ENCODE measurements at regions not wholly inside any gene's neighbourhood (a gene's known extent, or its start where the extent isn't known, plus 50 kb on each side); places are given as distances from the start of the nearest gene placed in this dataset.

DNA sequence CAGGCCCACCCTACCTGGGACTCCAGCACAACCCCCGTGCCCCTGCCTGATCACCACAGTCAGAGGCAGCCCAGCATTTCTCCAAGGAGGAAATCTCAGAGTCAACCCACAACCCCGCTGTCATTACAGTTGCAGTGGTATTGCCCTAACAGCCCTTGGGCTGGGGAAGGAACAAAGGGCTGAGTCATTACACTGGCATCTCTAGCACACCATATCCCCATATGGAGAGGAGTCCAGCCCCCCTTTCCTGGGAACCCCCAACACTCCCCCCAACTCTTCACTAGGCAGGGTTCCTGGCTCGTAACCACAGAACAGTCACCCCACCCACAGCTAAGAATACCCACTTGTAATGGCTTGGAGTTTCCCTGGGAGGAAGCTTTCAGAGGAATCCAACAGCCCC, 149.4 kb upstream of the OGFRL1 start:
- no peak for DNase-seq
- H3K9me3 ChIP-seq: no peaks in the 10 kb centered on the region
- no peaks in the 10 kb centered on the region for H3K27me3 ChIP-seq

DNA sequence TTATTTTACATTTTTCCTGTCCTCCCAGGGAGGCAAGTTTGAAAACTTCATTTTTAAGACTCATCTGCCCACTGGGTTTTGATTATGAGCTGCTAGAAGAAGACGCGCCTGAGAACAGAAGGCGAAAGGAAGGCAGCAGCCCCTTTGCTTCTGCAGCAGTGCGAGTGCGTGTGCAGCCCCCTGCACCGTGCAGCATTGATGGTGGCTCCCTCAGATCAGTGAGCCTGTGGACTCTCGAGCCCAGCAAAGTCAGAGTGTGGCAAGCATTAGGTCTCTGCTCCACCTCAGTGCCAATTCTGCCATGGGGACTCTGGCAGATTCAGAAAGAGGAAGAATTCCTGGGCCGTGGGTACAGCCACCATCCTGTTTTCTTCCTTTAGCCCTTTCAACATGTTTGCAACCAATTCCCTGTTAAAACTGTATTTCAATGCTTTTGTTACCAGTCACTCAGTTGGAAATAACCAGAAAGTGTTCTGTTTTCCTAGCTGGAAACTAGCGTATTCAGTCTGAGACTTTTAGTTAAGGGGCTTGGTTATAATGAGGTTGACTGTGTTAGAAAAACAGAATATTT, 134.8 kb upstream of the OGFRL1 start:
- Histone ChIP-seq H3K4me3 (no peak overlapping the region), H3K36me3 (no peaks in the 10 kb centered on the region), H3K27me3 (no peaks in the 10 kb centered on the region), H3K9me3 (no peaks in the 10 kb centered on the region)
- DNase-seq: no peak

More for the DNA sequence above, 149.4 kb upstream of the OGFRL1 start:
- H3K36me3 ChIP-seq: no peaks in the 10 kb centered on the region
- H3K4me3 ChIP-seq: no peak overlapping the region

DNA sequence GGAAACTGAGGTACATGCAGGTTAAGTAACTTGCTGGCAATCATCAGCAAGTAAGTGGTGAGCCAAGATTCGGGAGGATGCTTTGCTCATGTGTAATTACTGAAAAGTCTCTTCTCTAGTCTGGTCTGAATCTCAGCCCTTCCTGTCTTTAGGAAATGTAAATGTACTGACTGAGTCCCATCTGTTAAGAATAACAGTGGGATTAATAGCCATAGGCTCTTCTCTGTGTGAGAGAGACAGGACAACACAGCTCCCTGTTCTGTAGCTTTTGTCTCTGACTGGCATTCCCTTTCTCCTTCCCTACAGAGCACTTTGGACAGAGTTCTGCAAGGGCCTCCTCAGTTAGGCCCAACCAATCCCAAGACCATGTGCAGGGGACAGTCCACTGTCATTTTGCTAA, 131.3 kb upstream of the OGFRL1 start:
- no peaks in the 10 kb centered on the region for H3K27me3 ChIP-seq
- H3K9me3 ChIP-seq: no peaks in the 10 kb centered on the region
- H3K4me3 ChIP-seq: no peak overlapping the region
- no peaks in the 10 kb centered on the region for H3K36me3 ChIP-seq
- DNase-seq: no peak

DNA sequence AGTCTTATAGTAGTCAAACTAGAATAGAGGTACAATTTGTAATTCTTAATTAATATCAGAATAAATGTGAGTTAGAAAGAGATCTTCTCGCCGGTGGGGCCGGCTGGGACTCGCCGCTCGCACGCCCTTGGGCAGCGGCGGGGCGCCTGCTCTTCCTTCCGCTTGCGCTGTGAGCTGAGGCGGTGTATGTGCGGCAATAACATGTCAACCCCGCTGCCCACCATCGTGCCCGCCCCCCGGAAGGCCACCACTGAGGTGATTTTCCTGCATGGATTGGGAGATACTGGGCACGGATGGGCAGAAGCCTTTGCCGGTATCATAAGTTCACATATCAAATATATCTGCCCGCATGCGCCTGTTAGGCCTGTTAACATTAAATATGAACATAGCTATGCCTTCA, 123.7 kb upstream of the OGFRL1 start:
- no peak overlapping the region for H3K4me3 ChIP-seq
- DNase-seq: no peak
- H3K9me3 ChIP-seq: no peaks in the 10 kb centered on the region
- H3K36me3 ChIP-seq: no peaks in the 10 kb centered on the region
- H3K27me3 ChIP-seq: no peaks in the 10 kb centered on the region

DNA sequence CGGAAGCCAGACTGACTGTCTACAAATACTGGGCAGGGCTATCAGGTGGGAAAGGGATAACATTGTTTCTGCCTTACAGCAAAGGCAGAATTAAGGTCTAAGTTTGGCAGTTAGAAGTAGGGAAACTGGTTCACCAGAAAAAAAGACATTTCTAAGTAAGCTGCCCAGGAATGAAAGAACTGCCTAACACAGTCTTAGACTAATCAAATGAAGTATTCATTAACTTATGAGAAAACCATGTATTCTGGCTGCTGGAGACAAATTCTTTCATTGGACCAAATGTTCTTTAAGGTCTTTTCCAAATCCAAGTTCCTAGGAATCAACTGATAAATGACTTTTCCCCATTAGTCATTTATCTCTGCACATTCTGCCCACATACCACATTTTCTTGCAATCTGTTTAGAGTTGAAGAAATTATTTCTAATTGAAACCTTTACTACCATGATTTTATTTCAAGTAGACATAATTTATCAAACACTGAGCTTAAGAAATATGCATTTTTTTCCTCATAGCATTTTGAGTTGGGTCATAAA, 120.3 kb upstream of the OGFRL1 start:
- Histone ChIP-seq H3K27me3 (no peaks in the 10 kb centered on the region), H3K36me3 (no peaks in the 10 kb centered on the region), H3K4me3 (no peak overlapping the region), H3K9me3 (no peaks in the 10 kb centered on the region)
- no peak for DNase-seq

DNA sequence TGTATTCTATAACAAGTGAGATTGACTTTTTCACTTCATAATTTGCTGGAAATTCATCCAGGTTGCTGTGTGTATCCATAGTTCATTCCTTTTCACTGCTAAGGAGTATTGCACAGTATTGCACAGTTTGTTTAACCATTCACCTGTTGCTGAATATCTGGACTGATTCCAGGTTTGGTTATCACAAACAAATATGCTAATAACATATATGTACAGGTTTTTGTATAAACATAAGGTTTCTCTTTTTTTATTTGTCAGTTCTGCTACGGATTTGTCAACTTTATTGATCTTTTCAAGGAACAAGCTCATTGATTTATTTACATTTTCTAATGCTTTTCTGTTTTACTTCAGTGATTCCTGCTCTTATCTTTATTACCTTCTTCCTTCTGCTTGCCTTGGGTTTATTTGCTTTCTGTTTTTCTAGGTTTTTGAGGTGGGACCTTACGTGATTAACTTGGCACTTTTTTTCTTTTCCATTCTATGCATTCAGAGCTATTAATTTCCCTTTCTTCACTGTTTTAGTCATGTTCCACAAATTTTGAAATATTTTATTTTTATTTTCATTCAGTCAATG, 117.0 kb upstream of the OGFRL1 start:
- no peaks in the 10 kb centered on the region for H3K9me3 ChIP-seq
- DNase-seq: no peak
- H3K4me3 ChIP-seq: no peak overlapping the region
- no peaks in the 10 kb centered on the region for H3K27me3 ChIP-seq
- H3K36me3 ChIP-seq: no peaks in the 10 kb centered on the region

DNA sequence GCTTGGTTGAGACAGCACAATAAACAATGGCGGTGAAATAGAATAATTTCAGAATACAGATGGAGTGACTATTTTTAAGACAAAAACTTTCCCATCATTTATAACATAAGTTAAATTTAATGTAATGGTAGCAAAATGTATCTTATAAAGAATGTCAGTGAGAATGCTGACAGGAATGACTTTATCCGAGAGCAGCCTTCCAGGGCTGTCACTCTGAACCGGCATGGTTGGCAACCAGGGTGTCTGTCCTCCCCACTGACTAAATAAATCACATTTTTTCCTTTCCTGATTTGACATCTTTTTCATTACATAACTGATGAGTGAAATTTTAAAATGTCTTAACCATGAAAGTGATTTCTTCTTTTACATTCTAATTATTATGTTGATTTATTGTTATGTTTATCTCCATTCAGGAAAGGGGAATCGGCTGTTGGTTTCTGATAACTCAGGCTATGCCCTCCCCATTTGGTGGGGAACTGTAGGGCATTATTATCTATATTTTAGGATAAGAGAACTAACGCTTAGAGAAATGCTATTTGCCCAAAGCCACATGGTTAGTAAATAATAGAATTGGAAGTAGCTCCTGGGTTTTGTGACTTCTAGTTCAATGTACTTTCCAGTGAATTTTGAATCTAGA, 109.2 kb upstream of the OGFRL1 start:
- Histone ChIP-seq H3K36me3 (no peaks in the 10 kb centered on the region), H3K4me3 (no peak overlapping the region), H3K9me3 (no peaks in the 10 kb centered on the region), H3K27me3 (no peaks in the 10 kb centered on the region)
- no peak for DNase-seq

DNA sequence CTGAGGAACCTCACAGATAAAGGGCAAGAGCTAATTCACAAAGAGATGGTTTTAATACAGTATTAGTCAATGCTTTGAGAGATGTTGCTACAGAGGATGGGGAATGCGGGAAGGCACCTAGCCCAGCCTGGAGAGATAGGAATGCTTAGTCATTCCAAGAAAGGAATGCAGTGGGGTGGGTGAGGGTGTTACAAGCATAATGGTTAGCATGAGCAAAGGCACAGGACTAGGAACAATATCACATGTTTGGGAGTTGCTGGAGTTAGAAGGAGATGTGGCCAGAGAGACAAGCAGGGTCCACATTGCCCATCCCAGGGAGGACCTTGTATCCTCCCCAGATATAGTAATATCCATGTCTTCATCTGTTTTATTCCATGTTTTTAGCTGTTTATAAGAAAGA, 107.0 kb upstream of the OGFRL1 start:
- peak; percentile 48 for DNase-seq
- Histone ChIP-seq H3K9me3 (no peaks in the 10 kb centered on the region), H3K4me3 (no peak overlapping the region), H3K36me3 (no peaks in the 10 kb centered on the region), H3K27me3 (no peaks in the 10 kb centered on the region)

DNA sequence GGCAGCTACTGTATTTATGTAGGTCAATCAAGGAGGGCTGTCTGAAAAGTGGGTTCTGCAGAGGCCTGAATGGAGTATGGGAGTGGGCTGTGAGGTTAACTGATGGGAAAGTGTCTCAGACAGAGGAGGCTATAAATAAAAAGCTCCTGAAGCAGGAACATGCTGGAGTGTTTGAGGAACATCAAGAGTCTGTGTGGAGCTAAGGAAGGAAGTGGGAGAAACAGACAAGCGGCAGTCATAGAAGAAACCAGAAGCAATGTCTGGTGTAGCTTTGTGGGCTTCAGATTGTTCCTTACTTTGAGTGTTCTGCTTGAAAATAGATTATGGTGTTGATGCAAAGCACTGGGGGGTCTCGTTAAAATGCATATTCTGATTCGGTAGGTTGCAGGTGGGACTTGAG, 101.5 kb upstream of the OGFRL1 start:
- DNase-seq: no peak
- no peaks in the 10 kb centered on the region for H3K27me3 ChIP-seq

DNA sequence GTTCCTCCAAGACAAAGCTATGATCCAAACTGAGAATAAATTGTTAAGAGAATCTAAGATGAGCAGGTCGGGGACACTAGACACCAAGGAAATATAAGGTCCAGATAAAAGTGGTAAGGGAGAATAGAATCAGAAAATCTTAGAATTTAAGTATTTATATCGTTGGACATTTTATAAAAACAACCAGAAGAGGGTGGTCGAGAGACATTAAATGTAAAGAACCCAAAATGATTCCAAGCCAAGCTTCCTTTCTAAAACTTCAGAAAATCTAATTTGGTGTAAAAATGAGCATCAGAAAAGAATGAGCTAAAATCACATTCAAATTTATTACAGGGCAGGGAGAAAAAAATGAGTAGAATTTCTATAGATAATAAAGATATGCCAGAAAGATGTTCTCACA, 97.8 kb upstream of the OGFRL1 start:
- Histone ChIP-seq H3K27me3 (no peaks in the 10 kb centered on the region), H3K4me3 (no peak overlapping the region), H3K9me3 (no peaks in the 10 kb centered on the region), H3K36me3 (no peaks in the 10 kb centered on the region)
- no peak for DNase-seq

More for the DNA sequence above, 101.5 kb upstream of the OGFRL1 start:
- no peak overlapping the region for H3K4me3 ChIP-seq
- H3K36me3 ChIP-seq: no peaks in the 10 kb centered on the region
- H3K9me3 ChIP-seq: no peaks in the 10 kb centered on the region

DNA sequence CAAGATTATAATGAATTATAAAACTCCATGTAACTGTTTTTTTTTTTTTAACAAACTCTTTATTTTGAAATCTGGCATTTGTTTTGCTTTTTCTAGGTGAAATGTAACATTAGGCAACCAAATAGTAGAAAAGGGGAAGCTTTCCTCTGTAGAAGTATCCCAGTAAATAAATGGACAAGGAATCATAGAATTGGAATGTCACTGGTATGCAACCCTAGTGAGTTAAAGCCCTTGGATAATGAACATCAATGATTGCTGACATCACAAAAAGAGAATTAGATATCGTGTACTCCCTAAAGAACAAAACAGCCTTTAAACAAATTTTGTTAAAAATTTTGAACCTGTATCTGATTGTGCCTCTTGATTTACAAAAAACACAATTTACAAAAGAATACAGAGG, 93.9 kb upstream of the OGFRL1 start:
- H3K9me3 ChIP-seq: no peaks in the 10 kb centered on the region
- H3K27me3 ChIP-seq: no peaks in the 10 kb centered on the region
- no peaks in the 10 kb centered on the region for H3K36me3 ChIP-seq
- no peak for DNase-seq
- no peak overlapping the region for H3K4me3 ChIP-seq

DNA sequence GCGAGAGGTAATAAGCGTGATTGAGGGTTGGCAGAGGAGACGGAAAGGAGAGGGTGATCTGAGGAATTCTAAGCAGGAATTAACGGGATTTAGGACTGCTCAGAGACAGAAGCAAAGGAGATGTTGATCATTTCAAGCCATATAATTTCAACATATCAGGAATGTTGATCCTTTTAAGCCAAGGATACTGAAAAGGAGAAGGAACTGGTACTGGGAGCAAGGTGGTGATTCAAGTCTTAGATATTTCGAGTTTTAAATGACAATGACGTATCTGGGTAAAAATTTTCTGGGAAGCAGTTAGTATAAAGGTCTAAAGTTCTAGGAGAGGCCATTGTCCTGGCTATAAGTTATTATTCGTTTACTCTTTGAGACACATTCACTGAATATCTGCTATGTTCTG, 91.3 kb upstream of the OGFRL1 start:
- DNase-seq: no peak
- Histone ChIP-seq H3K4me3 (no peak overlapping the region), H3K27me3 (no peaks in the 10 kb centered on the region), H3K9me3 (no peaks in the 10 kb centered on the region), H3K36me3 (no peaks in the 10 kb centered on the region)

DNA sequence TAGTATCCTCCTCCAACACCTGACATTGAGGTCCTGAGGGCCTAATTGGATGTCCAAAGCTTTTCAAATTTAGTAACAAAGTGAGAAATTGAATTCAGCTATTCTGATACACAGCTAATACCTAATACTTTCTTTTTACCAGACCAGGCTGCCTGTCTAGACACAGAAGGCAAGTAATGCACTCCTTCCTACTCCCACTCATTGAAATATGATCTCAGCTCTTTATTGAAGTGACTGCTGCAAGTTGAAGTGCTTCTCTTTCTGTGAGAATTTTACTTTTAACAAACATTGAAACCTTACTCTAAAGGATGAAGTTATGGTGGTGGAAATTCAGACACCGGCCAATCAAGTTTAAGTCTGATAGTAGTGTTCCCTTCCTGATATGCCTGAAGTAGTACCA, 90.8 kb upstream of the OGFRL1 start:
- DNase-seq: no peak
- no peaks in the 10 kb centered on the region for H3K9me3 ChIP-seq
- no peaks in the 10 kb centered on the region for H3K36me3 ChIP-seq
- no peaks in the 10 kb centered on the region for H3K27me3 ChIP-seq
- H3K4me3 ChIP-seq: no peak overlapping the region

DNA sequence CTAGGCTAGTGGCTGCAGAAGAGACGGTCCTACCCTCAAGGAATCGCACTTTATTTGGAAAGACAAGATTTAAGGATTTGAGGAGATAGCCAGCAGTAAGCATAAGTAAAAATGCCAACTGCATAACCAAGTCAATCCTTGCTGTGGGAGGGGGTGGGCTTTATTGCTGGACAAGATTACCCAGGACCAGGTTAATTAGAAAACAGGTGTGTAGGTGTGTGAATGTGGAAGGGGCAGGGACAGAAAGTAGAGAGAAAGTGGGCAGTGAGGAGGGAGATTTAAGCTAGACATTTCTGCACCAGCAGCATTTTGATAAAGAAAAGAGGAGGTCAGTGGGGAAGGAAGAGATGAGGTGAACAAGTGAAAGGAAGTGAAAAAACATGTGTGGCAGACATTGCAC, 89.7 kb upstream of the OGFRL1 start:
- H3K9me3 ChIP-seq: no peaks in the 10 kb centered on the region
- H3K4me3 ChIP-seq: no peak overlapping the region
- no peaks in the 10 kb centered on the region for H3K36me3 ChIP-seq
- DNase-seq: no peak
- no peaks in the 10 kb centered on the region for H3K27me3 ChIP-seq

DNA sequence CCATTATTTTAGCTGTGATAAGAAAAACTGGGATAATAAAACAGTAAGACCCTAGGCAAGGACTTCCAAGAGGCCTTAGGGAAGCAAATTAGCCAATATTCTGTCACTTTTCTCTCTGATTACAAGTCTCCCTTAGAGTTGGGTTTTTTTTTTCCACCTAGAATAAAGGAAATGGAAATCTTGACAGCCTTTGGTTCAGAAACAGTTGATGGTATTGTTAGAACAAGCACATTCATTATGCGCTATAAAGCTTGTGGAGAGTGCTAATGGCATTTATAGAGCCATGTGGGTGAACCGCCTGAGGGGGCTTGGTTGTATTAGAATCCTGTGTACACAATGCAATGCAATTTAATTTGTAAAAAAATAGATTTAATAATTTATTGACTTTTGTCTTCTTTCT, 88.9 kb upstream of the OGFRL1 start:
- H3K4me3 ChIP-seq: no peak overlapping the region
- no peaks in the 10 kb centered on the region for H3K36me3 ChIP-seq
- H3K9me3 ChIP-seq: no peaks in the 10 kb centered on the region
- no peaks in the 10 kb centered on the region for H3K27me3 ChIP-seq
- no peak for DNase-seq

DNA sequence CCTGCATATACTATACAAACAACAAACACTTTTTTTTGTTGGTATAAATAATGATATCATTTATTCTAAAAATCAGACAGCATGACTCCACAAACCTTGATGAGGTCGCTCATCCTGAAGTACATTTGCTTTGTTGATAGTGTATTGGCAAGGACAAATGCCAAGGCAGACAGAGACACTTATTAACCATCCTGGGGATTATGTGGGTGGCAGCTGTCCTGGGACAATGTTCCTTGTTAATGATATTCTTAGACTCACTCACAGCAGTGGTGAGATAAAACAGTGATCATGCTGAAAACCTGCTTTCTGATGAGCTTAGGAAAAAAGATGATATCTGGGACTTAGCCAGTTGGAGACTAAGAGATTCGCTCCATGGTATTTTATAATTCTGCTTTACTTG, 85.4 kb upstream of the OGFRL1 start:
- no peaks in the 10 kb centered on the region for H3K36me3 ChIP-seq
- no peak overlapping the region for H3K4me3 ChIP-seq
- no peaks in the 10 kb centered on the region for H3K27me3 ChIP-seq
- no peak for DNase-seq
- H3K9me3 ChIP-seq: no peaks in the 10 kb centered on the region

DNA sequence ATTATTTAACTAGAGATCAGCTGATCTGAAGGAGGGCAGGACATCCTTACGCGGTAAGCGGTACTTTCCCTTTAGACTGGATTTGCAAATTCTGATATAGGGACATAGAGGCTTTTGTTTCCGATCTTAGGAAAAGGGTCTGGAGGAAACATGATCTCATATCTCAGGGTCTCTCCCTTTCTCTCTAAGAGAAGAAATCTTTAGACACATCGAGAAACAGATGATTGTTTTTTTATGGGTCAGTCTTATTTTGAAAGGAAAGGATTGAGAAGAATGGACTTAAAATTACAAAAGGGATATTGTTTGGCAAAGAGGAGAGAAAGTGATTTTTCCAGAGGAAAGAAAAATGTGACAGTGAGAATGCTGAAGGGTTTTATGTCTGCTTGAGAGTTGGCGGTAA, 83.9 kb upstream of the OGFRL1 start:
- Histone ChIP-seq H3K9me3 (no peaks in the 10 kb centered on the region), H3K27me3 (no peaks in the 10 kb centered on the region), H3K4me3 (no peak overlapping the region), H3K36me3 (no peaks in the 10 kb centered on the region)
- no peak for DNase-seq

DNA sequence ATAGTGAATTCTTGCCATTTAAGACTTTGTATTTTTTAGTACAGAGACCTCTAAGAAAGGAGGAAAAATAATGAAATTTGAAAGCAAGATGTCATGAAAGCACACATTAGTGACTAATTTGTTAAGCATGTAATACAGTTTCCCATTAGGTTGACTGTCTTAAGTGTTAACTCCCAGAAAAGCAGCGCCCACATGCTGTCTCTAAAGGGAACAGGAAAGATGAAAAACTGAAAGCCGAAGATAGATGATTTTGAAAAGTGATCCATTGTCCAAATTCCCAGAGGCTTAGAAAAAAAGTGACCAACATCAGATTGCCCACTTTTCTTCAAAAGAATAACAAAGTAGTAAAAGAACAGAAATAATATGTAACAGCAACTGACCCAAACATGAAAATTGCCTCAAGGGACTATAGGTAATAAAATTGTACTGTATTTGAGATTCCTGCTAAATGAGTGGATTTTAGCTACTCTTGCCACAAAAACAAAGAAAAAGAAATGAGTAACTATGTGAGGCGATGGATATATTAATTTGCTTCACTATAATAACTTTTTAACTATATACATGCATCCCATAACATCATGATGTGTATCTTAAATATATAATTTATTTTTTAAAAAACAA, 83.2 kb upstream of the OGFRL1 start:
- Histone ChIP-seq H3K9me3 (no peaks in the 10 kb centered on the region), H3K4me3 (no peak overlapping the region), H3K27me3 (no peaks in the 10 kb centered on the region), H3K36me3 (no peaks in the 10 kb centered on the region)
- DNase-seq: no peak
